GM12878 (cell line): ENCODE measurements at regions not wholly inside any gene's neighbourhood (a gene's known extent, or its start where the extent isn't known, plus 50 kb on each side); places are given as distances from the start of the nearest gene placed in this dataset.

Experiments
- ATAC-seq: fragments of 200-7000 bp; cut with Tn5 transposase; 3 replicates; pipeline ENCODE4 v1.9.1; 2020; ENCODE audit warnings: mild to moderate bottlenecking, moderate library complexity
- BruUV-seq: library from RNA; stranded (reverse); fragments of 400-500 nt; replicated peaks from 2 replicates; lab custom pipeline; 2021; lab: Mats Ljungman, UMichigan
- CTCF ChIA-PET: fragments of 300-600 bp; sonication (Branson Sonifier 250); formaldehyde crosslinking; extraction: SDS; loops from one replicate; lab custom pipeline; 2021; ENCODE audit warnings: inconsistent platforms; lab: Yijun Ruan, JAX
- POLR2A ChIA-PET: fragments of 350-600 bp; formaldehyde crosslinking; extraction: SDS; loops from one replicate; lab custom pipeline; 2021; ENCODE audit warnings: inconsistent platforms; lab: Charles Lee
- RAD21 ChIA-PET: fragments of 300-600 bp; sonication (Branson Sonifier 250); formaldehyde crosslinking; loops from one replicate; lab custom pipeline; 2023; ENCODE audit warnings: antibody characterized with exemption; ENCODE audit not compliant: unreplicated experiment; lab: Charles Lee
- SMC1A ChIA-PET: fragments of 300-600 bp; sonication (Branson Sonifier 250); formaldehyde crosslinking; loops from one replicate; lab custom pipeline; 2023; ENCODE audit not compliant: unreplicated experiment, uncharacterized antibody; lab: Charles Lee
- DNase-seq: peaks from one replicate; pipeline ENCODE4 v3.0.0-alpha.2; 2011; ENCODE audit warnings: low read depth, low spot score
- FAIRE-seq: peaks from 3 replicates; lab custom pipeline; 2011; peaks lifted over from hg19 to GRCh38; lab: Jason Lieb, UNC
- H2AFZ ChIP-seq: 2 replicates; pipeline ENCODE4 v1.6.0; 2011; ENCODE audit warnings: low read depth, low read length, control low read depth; ENCODE audit not compliant: control insufficient read depth
- H3K27ac ChIP-seq: 2 replicates; pipeline ENCODE4 v1.5.1; 2011; ENCODE audit warnings: control low read depth; ENCODE audit not compliant: control insufficient read depth, insufficient read depth
- H3K27me3 ChIP-seq, 2 experiments: replicated peaks in 1 of 2; 2 replicates each; pipeline versions ENCODE4 v1.6.0 to v1.6.1; 2011; ENCODE audit warnings: low read length in 1 of 2; ENCODE audit not compliant: control insufficient read depth in 2 of 2, insufficient read depth in 2 of 2
- H3K36me3 ChIP-seq, 2 experiments: 2 replicates each; pipeline ENCODE4 v1.5.1; 2011; ENCODE audit warnings: low read length in 1 of 2; ENCODE audit not compliant: control insufficient read depth in 2 of 2, insufficient read depth in 2 of 2
- H3K4me1 ChIP-seq: 2 replicates; pipeline ENCODE4 v1.6.1; 2011; ENCODE audit warnings: mild to moderate bottlenecking, low read length, moderate library complexity, mixed read lengths; ENCODE audit not compliant: control insufficient read depth, insufficient read depth
- H3K4me2 ChIP-seq: 2 replicates; pipeline ENCODE4 v1.6.0; 2011; ENCODE audit warnings: control low read depth; ENCODE audit not compliant: control insufficient read depth, insufficient read depth
- H3K4me3 ChIP-seq: fragments of 200-600 bp; sonication (generic); 2 replicates; pipeline ENCODE4 v1.5.1; 2016
- H3K79me2 ChIP-seq: 2 replicates; pipeline ENCODE4 v1.6.0; 2011; ENCODE audit warnings: low read length; ENCODE audit not compliant: control insufficient read depth, insufficient read depth
- H3K9ac ChIP-seq: 2 replicates; pipeline ENCODE4 v1.8.0; 2011; ENCODE audit warnings: low read length, control low read depth, mixed read lengths; ENCODE audit not compliant: control insufficient read depth, insufficient read depth
- H3K9me3 ChIP-seq: replicated peaks from 3 replicates; pipeline ENCODE4 v1.5.1; 2011; ENCODE audit warnings: mild to moderate bottlenecking, low read length; ENCODE audit not compliant: control insufficient read depth, insufficient read depth
- H4K20me1 ChIP-seq: 2 replicates; pipeline ENCODE4 v1.6.0; 2011; ENCODE audit not compliant: control insufficient read depth, insufficient read depth
- ATF7 ChIP-seq: fragments of 450-650 bp; IDR thresholded peaks from 2 replicates; pipeline ENCODE4 v1.6.1; 2016; ENCODE audit warnings: low read depth, mild to moderate bottlenecking
- MEF2B ChIP-seq: fragments of 450-650 bp; IDR thresholded peaks from 2 replicates; pipeline ENCODE4 v1.6.1; 2018; ENCODE audit warnings: mild to moderate bottlenecking, moderate library complexity; ENCODE audit not compliant: partially characterized antibody, poor library complexity, severe bottlenecking
- NR2F1 ChIP-seq: fragments of 450-650 bp; conservative IDR thresholded peaks from 2 replicates; pipeline ENCODE4 v1.6.1; 2017; ENCODE audit warnings: mild to moderate bottlenecking
- PKNOX1 ChIP-seq: fragments of 450-650 bp; IDR thresholded peaks from 2 replicates; pipeline ENCODE4 v1.6.1; 2016; ENCODE audit warnings: mild to moderate bottlenecking
- RCOR1 ChIP-seq: conservative IDR thresholded peaks from 2 replicates; pipeline ENCODE4 v1.6.1; 2012; ENCODE audit warnings: low read depth, low read length, improper control_type of control experiment
- TCF12 ChIP-seq: IDR thresholded peaks from 2 replicates; pipeline ENCODE4 v1.6.1; 2011; ENCODE audit warnings: low read depth, mild to moderate bottlenecking, low read length
- TCF7 ChIP-seq: IDR thresholded peaks from 2 replicates; pipeline ENCODE4 v1.6.1; 2014; ENCODE audit warnings: antibody characterized with exemption, borderline replicate concordance
- ZBTB11 ChIP-seq: fragments of 450-650 bp; formaldehyde crosslinking; IDR thresholded peaks from 2 replicates; pipeline ENCODE4 v1.5.0; 2022; ENCODE audit warnings: mild to moderate bottlenecking, missing genetic modification characterization
- WGBS: methylation state at CpG from one replicate; pipeline ENCODE4 v1.1.6; 2016; ENCODE audit warnings: low lambda C conversion rate; ENCODE audit not compliant: insufficient replicate concordance, insufficient coverage; ENCODE audit errors: missing lambda C conversion rate; 5-methylcytosine and 5-hydroxymethylcytosine counted together
- in situ Hi-C: fragments of 300-500 bp; cut with MboI; formaldehyde crosslinking; loops from 9 replicates; pipeline ENCODE4 v1.14.3; 2018; ENCODE audit warnings: mixed read lengths
- intact Hi-C: fragments of 100-400 bp; cut with micrococcal nuclease; formaldehyde crosslinking; loops from one replicate; pipeline ENCODE4 v1.14.2; 2022; ENCODE audit not compliant: unreplicated experiment

GRCh38 chrX:39577206-39577984, 520.4 kb downstream of the BCOR start:
- H3K4me3 ChIP-seq, result no peak overlapping the region
- no peaks in the 10 kb centered on the region for H3K9me3 ChIP-seq
- H3K79me2 ChIP-seq, result no peaks in the 10 kb centered on the region
- ChIA-PET CTCF (no interaction called here), POLR2A (no interaction called here), SMC1A (no interaction called here), RAD21 (no interaction called here)
- TF ChIP-seq NR2F1 (no peak), TCF7 (no peak), RCOR1 (no peak)
- in situ Hi-C loops (no loop called here), intact Hi-C loops (no loop called here)
- no peak for DNase-seq
- H2AFZ ChIP-seq, result no peak overlapping the region
- no peak overlapping the region for H3K4me2 ChIP-seq
- H3K27me3 ChIP-seq, result peaks cover 0 to 2% of the 10 kb centered on the region in 2 experiments; a peak in 1 of 4 replicates
- no peak for ATAC-seq
- 60% methylated on average over 13 of the region's 13 CpGs for WGBS
- no peak for FAIRE-seq
- no TSS peak for BruUV-seq
- no peak overlapping the region for H3K9ac ChIP-seq
- no peaks in the 10 kb centered on the region for H4K20me1 ChIP-seq
- no peaks in the 10 kb centered on the region; the same call in 1 of the 2 replicates for H3K4me1 ChIP-seq
- no peak overlapping the region for H3K27ac ChIP-seq
- no peaks in the 10 kb centered on the region for H3K36me3 ChIP-seq

GRCh38 chrX:39577985-39578869, 519.5 kb downstream of the BCOR start:
- DNase-seq, result peak; percentile 68
- Histone ChIP-seq H3K27me3 (no peaks in the 10 kb centered on the region), H3K4me1 (no peaks in the 10 kb centered on the region; the same call in 1 of the 2 replicates), H4K20me1 (no peaks in the 10 kb centered on the region), H3K9me3 (no peaks in the 10 kb centered on the region), H3K36me3 (no peaks in the 10 kb centered on the region), H2AFZ (peak overlapping the region; percentile 30; the same call in 1 of the 2 replicates), H3K27ac (no peak overlapping the region), H3K4me3 (no peak overlapping the region), H3K4me2 (no peak overlapping the region; the same call in 1 of the 2 replicates), H3K79me2 (no peaks in the 10 kb centered on the region), H3K9ac (no peak overlapping the region)
- SMC1A ChIA-PET, result interaction anchor here (0.6 kb wide), 1 partner anchor 11 kb away, joined by 3 read pairs; no protein-coding TSS in a partner anchor
- CTCF ChIA-PET, result no interaction called here
- POLR2A ChIA-PET, result no interaction called here
- no TSS peak for BruUV-seq
- peak; percentile 59 for FAIRE-seq
- WGBS, result 18% methylated on average over 16 of the region's 16 CpGs
- intact Hi-C loops, result no loop called here
- RAD21 ChIA-PET, result interaction anchor here (1.3 kb wide), 1 partner anchor 138 kb away, joined by 3 read pairs; no protein-coding TSS in a partner anchor
- peak; percentile 92 for ATAC-seq
- in situ Hi-C loops, result no loop called here
- TF ChIP-seq PKNOX1 (peak; percentile 79), ATF7 (peak; percentile 49), ZBTB11 (CRISPR knock-in tag) (no peak), MEF2B (peak; percentile 45), TCF12 (peak; percentile 98)
